ENCODE measurements at regions not wholly inside any gene's neighbourhood (a gene's known extent, or its start where the extent isn't known, plus 50 kb on each side); places are given as distances from the start of the nearest gene placed in this dataset.

DNA sequence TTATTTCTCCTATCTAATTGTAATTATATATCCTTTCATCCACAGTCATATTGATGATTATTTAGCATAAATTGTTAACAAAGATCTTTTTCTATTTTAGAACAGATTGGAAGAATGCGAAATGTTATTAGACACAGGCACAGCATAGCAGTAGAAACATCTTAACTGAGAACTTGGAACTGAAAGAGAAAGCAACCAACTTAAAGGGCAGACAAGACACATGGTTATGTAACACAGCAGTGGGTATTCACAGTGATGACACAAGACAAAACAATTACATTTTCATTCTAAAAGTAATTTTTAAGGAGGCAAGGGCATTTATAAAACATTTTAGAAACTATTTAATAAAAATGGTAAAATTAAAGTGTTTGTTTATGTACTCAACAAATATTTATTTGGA is 57.7 kb upstream of the MEF2C start:
- no peak for DNase-seq (ENCODE audit: low read depth, low spot score)

DNA sequence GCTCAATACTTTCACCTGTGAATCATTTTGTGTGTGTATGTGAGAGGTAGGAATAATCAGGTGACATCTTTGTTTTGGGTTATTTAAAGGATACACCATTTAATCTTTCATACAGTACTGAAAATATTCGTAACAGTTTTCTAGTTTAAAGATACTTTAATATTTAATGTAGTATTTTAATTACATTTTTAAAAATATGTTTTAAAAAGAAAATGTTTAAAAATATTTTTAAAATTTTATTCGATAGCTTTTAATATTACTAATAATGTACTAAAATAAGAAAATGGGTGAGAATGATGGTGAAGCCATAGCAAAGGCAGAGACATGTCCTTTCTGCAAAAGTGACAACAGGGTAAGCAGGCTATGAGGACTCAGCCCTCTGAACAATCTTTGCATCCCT is 56.3 kb upstream of the MEF2C start:
- no peak for DNase-seq (ENCODE audit: low read depth, low spot score)

- no peak for DNase-seq (ENCODE audit: low read depth, low spot score)
Measured at GRCh38 chr5:88938488-88938887, 55.5 kb upstream of the MEF2C start.

GRCh38 chr5:88937406-88937805 is 54.4 kb upstream of the MEF2C start:
- no peak for DNase-seq (ENCODE audit: low read depth, low spot score)

DNA sequence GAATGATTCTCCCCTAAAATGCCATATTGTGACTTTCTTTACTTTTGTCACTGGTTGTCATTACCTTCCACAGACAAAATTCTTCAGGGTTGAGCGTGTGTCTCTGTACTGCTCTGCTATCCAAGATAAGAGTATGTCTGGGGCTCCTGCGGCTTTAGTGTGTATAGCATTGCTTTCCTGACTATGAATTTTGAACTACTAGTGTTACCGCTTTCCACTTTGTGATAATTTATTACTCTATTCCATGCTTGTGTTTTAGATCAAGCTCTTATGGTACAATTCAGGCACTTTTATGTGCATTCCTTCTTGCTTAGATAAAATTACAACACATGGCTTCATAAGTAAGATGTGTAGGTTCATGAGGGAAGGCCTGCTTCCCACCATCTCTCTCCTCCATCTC is 51.5 kb upstream of the MEF2C start:
- DNase-seq (ENCODE audit: low read depth, low spot score), result no peak

All from pulmonary artery endothelial cell (primary cell).